SU-DHL-6 (cell line): ENCODE measurements at regions not wholly inside any gene's neighbourhood (a gene's known extent, or its start where the extent isn't known, plus 50 kb on each side); places are given as distances from the start of the nearest gene placed in this dataset.

Experiments used
- H2AFZ ChIP-seq: fragments of 200-600 bp; sonication (generic); 2 replicates; pipeline ENCODE4 v1.6.1; 2014; ENCODE audit warnings: low read depth, mild to moderate bottlenecking, moderate library complexity, mixed read lengths, antibody characterized with exemption, low read length; ENCODE audit not compliant: severe bottlenecking
- H3F3A ChIP-seq: fragments of 200-600 bp; shearing (Covaris generic); 2 replicates; pipeline ENCODE4 v1.6.0; 2016; ENCODE audit warnings: antibody characterized with exemption, mild to moderate bottlenecking; ENCODE audit not compliant: insufficient read depth
- H3K27ac ChIP-seq: fragments of 200-600 bp; sonication (generic); 2 replicates; pipeline ENCODE4 v1.5.1; 2016; ENCODE audit warnings: low read depth, mild to moderate bottlenecking, low read length, moderate library complexity, mixed read lengths
- H3K27me3 ChIP-seq: fragments of 200-600 bp; sonication (generic), shearing (Covaris generic); 2 replicates; pipeline ENCODE4 v1.6.0; 2014; ENCODE audit warnings: mild to moderate bottlenecking, low read length
- H3K36me3 ChIP-seq: fragments of 200-600 bp; sonication (generic); 2 replicates; pipeline ENCODE4 v1.6.1; 2014; ENCODE audit warnings: mild to moderate bottlenecking, low read length, mixed read lengths
- H3K4me2 ChIP-seq: fragments of 300-600, 200-600 bp; shearing (Covaris generic), sonication (generic); 2 replicates; pipeline ENCODE4 v1.6.0; 2014; ENCODE audit warnings: low read length, low read depth, mild to moderate bottlenecking; ENCODE audit not compliant: poor library complexity, severe bottlenecking
- H3K4me3 ChIP-seq: fragments of 200-600 bp; sonication (generic); 2 replicates; pipeline ENCODE4 v1.5.1; 2014; ENCODE audit warnings: antibody characterized with exemption, low read length, mild to moderate bottlenecking, mixed read lengths; ENCODE audit not compliant: insufficient read depth, poor library complexity, severe bottlenecking
- H3K79me2 ChIP-seq: fragments of 200-600 bp; sonication (generic); 2 replicates; pipeline ENCODE4 v1.6.1; 2014; ENCODE audit warnings: mild to moderate bottlenecking, low read length, moderate library complexity; ENCODE audit not compliant: insufficient read depth
- H3K9ac ChIP-seq: fragments of 200-600 bp; sonication (generic); 2 replicates; pipeline ENCODE4 v1.7.0; 2014; ENCODE audit warnings: mild to moderate bottlenecking, low read length
- H3K9me2 ChIP-seq: fragments of 200-600 bp; sonication (generic); replicated peaks from 2 replicates; pipeline ENCODE4 v1.6.1; 2014; ENCODE audit warnings: low read length; ENCODE audit not compliant: insufficient read depth
- H3K9me3 ChIP-seq: fragments of 200-600 bp; sonication (generic); 2 replicates; pipeline ENCODE4 v1.6.1; 2014; ENCODE audit warnings: low read length, mixed read lengths; ENCODE audit not compliant: insufficient read depth
- H4K20me1 ChIP-seq: fragments of 200-600 bp; sonication (generic); 2 replicates; pipeline ENCODE4 v1.6.1; 2014; ENCODE audit warnings: low read depth, mild to moderate bottlenecking, antibody characterized with exemption, low read length, moderate library complexity, mixed read lengths
- CTCF ChIP-seq: fragments of 200-600 bp; sonication (generic); IDR thresholded peaks from one replicate; pipeline ENCODE4 v1.5.1; 2017; ENCODE audit warnings: antibody characterized with exemption, mild to moderate bottlenecking, low read length, moderate library complexity; ENCODE audit not compliant: insufficient read depth, poor library complexity, severe bottlenecking
- EZH2phosphoT487 ChIP-seq: fragments of 200-600 bp; sonication (generic), shearing (Covaris generic); conservative IDR thresholded peaks from 2 replicates; pipeline ENCODE4 v1.6.1; 2018; ENCODE audit warnings: mild to moderate bottlenecking, antibody characterized with exemption, low read length, moderate library complexity, mixed read lengths

GRCh38 chr6:9848094-9848493, 566.8 kb downstream of the TFAP2A start:
- no peaks in the 10 kb centered on the region for H3F3A ChIP-seq
- no peak overlapping the region for H2AFZ ChIP-seq
- H3K27me3 ChIP-seq = no peaks in the 10 kb centered on the region; the same call in 1 of the 2 replicates
- 0 out of 2 replicates have a peak, but pooled peaks cover 4% of the 10 kb centered on the region for H3K9me3 ChIP-seq
- no peaks in the 10 kb centered on the region for H3K36me3 ChIP-seq
- H3K9ac ChIP-seq = no peak overlapping the region
- no peaks in the 10 kb centered on the region for H3K9me2 ChIP-seq
- TF ChIP-seq CTCF (no peak), EZH2phosphoT487 (no peak)
- no peaks in the 10 kb centered on the region for H3K79me2 ChIP-seq
- H3K4me3 ChIP-seq = no peak overlapping the region
- H3K27ac ChIP-seq = no peak overlapping the region
- no peak overlapping the region for H3K4me2 ChIP-seq
- H4K20me1 ChIP-seq = no peaks in the 10 kb centered on the region

- no peak overlapping the region for H3K27ac ChIP-seq
These were observed 572.8 kb downstream of the TFAP2A start for GRCh38 chr6:9841886-9842725.

GRCh38 chr6:9834233-9834632, 580.6 kb downstream of the TFAP2A start:
- H3K79me2 ChIP-seq = no peaks in the 10 kb centered on the region
- no peaks in the 10 kb centered on the region for H3K9me3 ChIP-seq
- H3K4me2 ChIP-seq = no peak overlapping the region
- TF ChIP-seq CTCF (no peak), EZH2phosphoT487 (no peak)
- no peak overlapping the region for H3K4me3 ChIP-seq
- H3K36me3 ChIP-seq = no peaks in the 10 kb centered on the region
- H3K27ac ChIP-seq = no peak overlapping the region
- H3F3A ChIP-seq = no peaks in the 10 kb centered on the region
- no peaks in the 10 kb centered on the region for H3K27me3 ChIP-seq
- no peaks in the 10 kb centered on the region for H3K9me2 ChIP-seq
- H2AFZ ChIP-seq = no peak overlapping the region
- H4K20me1 ChIP-seq = no peaks in the 10 kb centered on the region
- no peak overlapping the region for H3K9ac ChIP-seq

More at GRCh38 chr6:9841886-9842725, 572.8 kb downstream of the TFAP2A start:
- H3K4me3 ChIP-seq = no peak overlapping the region
- no peaks in the 10 kb centered on the region for H3F3A ChIP-seq
- TF ChIP-seq EZH2phosphoT487 (no peak), CTCF (no peak)
- no peaks in the 10 kb centered on the region for H3K9me2 ChIP-seq
- no peak overlapping the region for H3K4me2 ChIP-seq
- H3K36me3 ChIP-seq = no peaks in the 10 kb centered on the region
- no peaks in the 10 kb centered on the region for H4K20me1 ChIP-seq
- H3K79me2 ChIP-seq = no peaks in the 10 kb centered on the region
- 0 out of 2 replicates have a peak, but pooled peaks cover under 1% of the 10 kb centered on the region for H3K9me3 ChIP-seq
- no peak overlapping the region for H2AFZ ChIP-seq
- H3K27me3 ChIP-seq = no peaks in the 10 kb centered on the region; the same call in 1 of the 2 replicates
- no peak overlapping the region for H3K9ac ChIP-seq
